AG04449 (cell line): ENCODE measurements at regions not wholly inside any gene's neighbourhood (a gene's known extent, or its start where the extent isn't known, plus 50 kb on each side); places are given as distances from the start of the nearest gene placed in this dataset.

Experiments
- CTCF ChIA-PET: fragments of 350-600 bp; formaldehyde crosslinking; extraction: SDS; loops from one replicate; lab custom pipeline; 2021; ENCODE audit warnings: antibody characterized with exemption; lab: Yijun Ruan, JAX
- POLR2A ChIA-PET: fragments of 400-600, 350-600 bp; formaldehyde crosslinking; extraction: SDS; loops from one replicate; lab custom pipeline; 2020; ENCODE audit warnings: antibody characterized with exemption, inconsistent platforms; lab: Yijun Ruan, JAX
- DNase-seq: peaks from one replicate; pipeline ENCODE4 v3.0.0-alpha.2; 2010; ENCODE audit warnings: low read depth, low spot score
- H3K4me3 ChIP-seq: 2 replicates; pipeline ENCODE4 v1.5.1; 2011; ENCODE audit warnings: low read depth, mild to moderate bottlenecking, control low read depth, low read length
- CTCF ChIP-seq: IDR thresholded peaks from one replicate; pipeline ENCODE4 v1.5.1; 2011; ENCODE audit warnings: mild to moderate bottlenecking, moderate library complexity, low read length, control low read depth, inconsistent platforms; ENCODE audit not compliant: insufficient read depth; ENCODE audit errors: missing control alignments

GRCh38 chr14:51335961-51336723 lies 96.1 kb downstream of the TMX1 start:
- no peak for TF ChIP-seq CTCF
- POLR2A ChIA-PET = no interaction called here
- CTCF ChIA-PET = interaction anchor here (2.0 kb wide), 1 partner anchor 10 kb away, joined by 9 read pairs; no protein-coding TSS in a partner anchor
- H3K4me3 ChIP-seq = no peak overlapping the region
- DNase-seq = no peak

GRCh38 chr14:51336734-51337133 lies 96.7 kb downstream of the TMX1 start:
- POLR2A ChIA-PET = no interaction called here
- TF ChIP-seq CTCF = no peak

GRCh38 chr14:51337520-51337919 lies 97.5 kb downstream of the TMX1 start:
- no peak for DNase-seq
- no peak for TF ChIP-seq CTCF
- H3K4me3 ChIP-seq = no peak overlapping the region
- POLR2A ChIA-PET = no interaction called here
- CTCF ChIA-PET = interaction anchor here (0.9 kb wide), 1 partner anchor 16 kb away, joined by 3 read pairs; no protein-coding TSS in a partner anchor

More at GRCh38 chr14:51336734-51337133, 96.7 kb downstream of the TMX1 start:
- DNase-seq = no peak
- CTCF ChIA-PET = no interaction called here
- H3K4me3 ChIP-seq = no peak overlapping the region

- H3K4me3 ChIP-seq = no peak overlapping the region
- ChIA-PET POLR2A (no interaction called here), CTCF (interaction anchor here (0.9 kb wide), 1 partner anchor 59 kb away, joined by 3 read pairs; no protein-coding TSS in a partner anchor)
- no peak for TF ChIP-seq CTCF
- no peak for DNase-seq
These were observed 101.3 kb downstream of the TMX1 start for GRCh38 chr14:51341338-51341737.

- CTCF ChIA-PET = interaction anchor here (0.9 kb wide), 1 partner anchor 60 kb away, joined by 3 read pairs; no protein-coding TSS in a partner anchor
- no peak for DNase-seq
- POLR2A ChIA-PET = no interaction called here
These were observed 102.2 kb downstream of the TMX1 start for GRCh38 chr14:51342226-51342625.

More at GRCh38 chr14:51342226-51342625, 102.2 kb downstream of the TMX1 start:
- no peak for TF ChIP-seq CTCF
- H3K4me3 ChIP-seq = no peak overlapping the region
